ENCODE measurements at regions not wholly inside any gene's neighbourhood (a gene's known extent, or its start where the extent isn't known, plus 50 kb on each side); places are given as distances from the start of the nearest gene placed in this dataset.

GRCh38 chr6:167475947-167476346 lies 151.1 kb downstream of the TTLL2 start:
- Histone ChIP-seq H3K36me3 (ENCODE audit: low read depth, low read length) (no peaks in the 10 kb centered on the region), H3K79me2 (ENCODE audit: low read length) (no peaks in the 10 kb centered on the region), H3K27ac (ENCODE audit: low read length) (no peak overlapping the region), H3K27me3 (ENCODE audit: low read length) (peaks cover 40% of the 10 kb centered on the region), H3K4me3 (ENCODE audit: low read length) (no peak overlapping the region), H3K9me3 (ENCODE audit: low read length) (no peaks in the 10 kb centered on the region), H3K9ac (ENCODE audit: low read length) (no peak overlapping the region), H3K9me2 (replicated peaks; ENCODE audit: low read length) (no peaks in the 10 kb centered on the region), H2AFZ (ENCODE audit: low read length) (no peak overlapping the region), H3K4me2 (ENCODE audit: low read length) (no peak overlapping the region), H3K4me1 (ENCODE audit: insufficient read depth, low read length) (no peaks in the 10 kb centered on the region), H4K20me1 (ENCODE audit: low read length) (no peaks in the 10 kb centered on the region), H3F3A (ENCODE audit: low read length, unreplicated experiment) (no peaks in the 10 kb centered on the region)
- intact Hi-C loops (cut with micrococcal nuclease) = no loop called here
- TF ChIP-seq EZH2 (IDR thresholded peaks at IDR 0.05; ENCODE audit: low read length, unreplicated experiment) (no peak), EZH2phosphoT487 (IDR thresholded peaks at IDR 0.05; ENCODE audit: borderline replicate concordance, low read length) (no peak), CTCF (conservative IDR thresholded peaks at IDR 0.05; ENCODE audit: low read depth, low read length) (no peak)
- ChIA-PET CTCF (no interaction called here), POLR2A (ENCODE audit: unreplicated experiment) (no interaction called here)
- no TSS peak for BruUV-seq (replicated peaks)
- ATAC-seq (no peak), DNase-seq (no peak)

GRCh38 chr6:167476844-167477595 lies 152.1 kb downstream of the TTLL2 start:
- no peak for DNase-seq
- Histone ChIP-seq H3K4me1 (ENCODE audit: insufficient read depth, low read length) (no peaks in the 10 kb centered on the region), H3K4me3 (ENCODE audit: low read length) (no peak overlapping the region), H3K36me3 (ENCODE audit: low read depth, low read length) (no peaks in the 10 kb centered on the region), H3F3A (ENCODE audit: low read length, unreplicated experiment) (no peaks in the 10 kb centered on the region), H3K9me3 (ENCODE audit: low read length) (no peaks in the 10 kb centered on the region), H4K20me1 (ENCODE audit: low read length) (no peaks in the 10 kb centered on the region), H3K27me3 (ENCODE audit: low read length) (peaks cover 32% of the 10 kb centered on the region), H3K79me2 (ENCODE audit: low read length) (no peaks in the 10 kb centered on the region), H2AFZ (ENCODE audit: low read length) (no peak overlapping the region), H3K4me2 (ENCODE audit: low read length) (no peak overlapping the region), H3K9me2 (replicated peaks; ENCODE audit: low read length) (no peaks in the 10 kb centered on the region), H3K27ac (ENCODE audit: low read length) (no peak overlapping the region), H3K9ac (ENCODE audit: low read length) (no peak overlapping the region)
- CTCF ChIA-PET = no interaction called here
- POLR2A ChIA-PET (ENCODE audit: unreplicated experiment) = no interaction called here
- no TSS peak for BruUV-seq (replicated peaks)
- intact Hi-C loops (cut with micrococcal nuclease) = no loop called here
- TF ChIP-seq EZH2phosphoT487 (IDR thresholded peaks at IDR 0.05; ENCODE audit: borderline replicate concordance, low read length) = no peak
- TF ChIP-seq EZH2 (IDR thresholded peaks at IDR 0.05; ENCODE audit: low read length, unreplicated experiment) = no peak
- TF ChIP-seq CTCF (conservative IDR thresholded peaks at IDR 0.05; ENCODE audit: low read depth, low read length) = no peak
- ATAC-seq = no peak

- ChIA-PET CTCF (no interaction called here), POLR2A (ENCODE audit: unreplicated experiment) (no interaction called here)
- Histone ChIP-seq H3K79me2 (ENCODE audit: low read length) (no peaks in the 10 kb centered on the region), H3K27ac (ENCODE audit: low read length) (no peak overlapping the region), H2AFZ (ENCODE audit: low read length) (no peak overlapping the region), H3K4me3 (ENCODE audit: low read length) (no peak overlapping the region), H4K20me1 (ENCODE audit: low read length) (no peaks in the 10 kb centered on the region), H3K27me3 (ENCODE audit: low read length) (peaks cover 27% of the 10 kb centered on the region), H3K4me2 (ENCODE audit: low read length) (no peak overlapping the region), H3K9me3 (ENCODE audit: low read length) (no peaks in the 10 kb centered on the region), H3K9me2 (replicated peaks; ENCODE audit: low read length) (no peaks in the 10 kb centered on the region), H3F3A (ENCODE audit: low read length, unreplicated experiment) (no peaks in the 10 kb centered on the region), H3K36me3 (ENCODE audit: low read depth, low read length) (no peaks in the 10 kb centered on the region), H3K4me1 (ENCODE audit: insufficient read depth, low read length) (no peaks in the 10 kb centered on the region), H3K9ac (ENCODE audit: low read length) (no peak overlapping the region)
- intact Hi-C loops (cut with micrococcal nuclease) = no loop called here
- BruUV-seq (replicated peaks) = no TSS peak
- DNase-seq (no peak), ATAC-seq (no peak)
- no peak for TF ChIP-seq EZH2 (IDR thresholded peaks at IDR 0.05; ENCODE audit: low read length, unreplicated experiment)
- TF ChIP-seq CTCF (conservative IDR thresholded peaks at IDR 0.05; ENCODE audit: low read depth, low read length) = no peak
- TF ChIP-seq EZH2phosphoT487 (IDR thresholded peaks at IDR 0.05; ENCODE audit: borderline replicate concordance, low read length) = no peak
Measured at GRCh38 chr6:167477688-167478087, 152.8 kb downstream of the TTLL2 start.
